ENCODE measurements at regions not wholly inside any gene's neighbourhood (a gene's known extent, or its start where the extent isn't known, plus 50 kb on each side); places are given as distances from the start of the nearest gene placed in this dataset.

GRCh38 chr4:127174616-127175015 is 458.1 kb upstream of the INTU start:
- no peaks in the 10 kb centered on the region for H3K36me3 ChIP-seq
- no peak overlapping the region for H3K4me3 ChIP-seq
- DNase-seq = no peak
- H3K9me3 ChIP-seq = no peaks in the 10 kb centered on the region
- no peaks in the 10 kb centered on the region for H3K27me3 ChIP-seq

- Histone ChIP-seq H3K9me3 (no peaks in the 10 kb centered on the region; the same call in 1 of the 2 replicates), H3K36me3 (no peaks in the 10 kb centered on the region), H3K4me3 (no peak overlapping the region), H3K27me3 (no peaks in the 10 kb centered on the region)
- DNase-seq = no peak
Measured at GRCh38 chr4:127179256-127180087, 453.3 kb upstream of the INTU start.

GRCh38 chr4:127181001-127181400 is 451.8 kb upstream of the INTU start:
- H3K4me3 ChIP-seq = no peak overlapping the region
- H3K9me3 ChIP-seq = no peaks in the 10 kb centered on the region; the same call in 1 of the 2 replicates
- H3K27me3 ChIP-seq = no peaks in the 10 kb centered on the region
- H3K36me3 ChIP-seq = no peaks in the 10 kb centered on the region
- DNase-seq = no peak

- Histone ChIP-seq H3K36me3 (no peaks in the 10 kb centered on the region), H3K27me3 (no peaks in the 10 kb centered on the region), H3K4me3 (no peak overlapping the region), H3K9me3 (no peaks in the 10 kb centered on the region; the same call in 1 of the 2 replicates)
- DNase-seq = no peak
Measured at GRCh38 chr4:127182687-127183086, 450.1 kb upstream of the INTU start.

GRCh38 chr4:127188847-127189246 is 443.9 kb upstream of the INTU start:
- Histone ChIP-seq H3K36me3 (no peaks in the 10 kb centered on the region), H3K4me3 (no peak overlapping the region), H3K27me3 (no peaks in the 10 kb centered on the region), H3K9me3 (no peaks in the 10 kb centered on the region)
- no peak for DNase-seq

GRCh38 chr4:127194281-127194680 is 438.5 kb upstream of the INTU start:
- DNase-seq = no peak
- Histone ChIP-seq H3K9me3 (peaks cover 2% of the 10 kb centered on the region; the same call in 1 of the 2 replicates), H3K4me3 (no peak overlapping the region), H3K27me3 (no peaks in the 10 kb centered on the region), H3K36me3 (no peaks in the 10 kb centered on the region)

- Histone ChIP-seq H3K27me3 (no peaks in the 10 kb centered on the region), H3K9me3 (peaks cover 2% of the 10 kb centered on the region; the same call in 1 of the 2 replicates), H3K36me3 (no peaks in the 10 kb centered on the region), H3K4me3 (no peak overlapping the region)
- DNase-seq = no peak
Measured at GRCh38 chr4:127196655-127197352, 436.0 kb upstream of the INTU start.

- no peaks in the 10 kb centered on the region for H3K27me3 ChIP-seq
- no peak overlapping the region for H3K4me3 ChIP-seq
- DNase-seq = no peak
- no peaks in the 10 kb centered on the region for H3K36me3 ChIP-seq
- peaks cover 2% of the 10 kb centered on the region; the same call in 1 of the 2 replicates for H3K9me3 ChIP-seq
Measured at GRCh38 chr4:127203562-127204200, 429.1 kb upstream of the INTU start.

- Histone ChIP-seq H3K27me3 (no peaks in the 10 kb centered on the region), H3K4me3 (no peak overlapping the region), H3K36me3 (no peaks in the 10 kb centered on the region), H3K9me3 (no peaks in the 10 kb centered on the region)
- no peak for DNase-seq
Measured at GRCh38 chr4:127204322-127204721, 428.4 kb upstream of the INTU start.

- no peak for DNase-seq
- Histone ChIP-seq H3K4me3 (no peak overlapping the region), H3K36me3 (no peaks in the 10 kb centered on the region), H3K27me3 (no peaks in the 10 kb centered on the region), H3K9me3 (no peaks in the 10 kb centered on the region)
Measured at GRCh38 chr4:127209580-127210095, 423.1 kb upstream of the INTU start.

GRCh38 chr4:127210893-127211649 is 421.7 kb upstream of the INTU start:
- Histone ChIP-seq H3K9me3 (no peaks in the 10 kb centered on the region), H3K27me3 (no peaks in the 10 kb centered on the region), H3K36me3 (no peaks in the 10 kb centered on the region), H3K4me3 (no peak overlapping the region)
- DNase-seq = no peak

GRCh38 chr4:127211650-127212560 is 420.9 kb upstream of the INTU start:
- H3K27me3 ChIP-seq = no peaks in the 10 kb centered on the region
- H3K4me3 ChIP-seq = no peak overlapping the region
- H3K36me3 ChIP-seq = no peaks in the 10 kb centered on the region
- H3K9me3 ChIP-seq = no peaks in the 10 kb centered on the region
- DNase-seq = no peak

- no peaks in the 10 kb centered on the region for H3K27me3 ChIP-seq
- no peak overlapping the region for H3K4me3 ChIP-seq
- DNase-seq = no peak
- no peaks in the 10 kb centered on the region for H3K9me3 ChIP-seq
- no peaks in the 10 kb centered on the region for H3K36me3 ChIP-seq
Measured at GRCh38 chr4:127212701-127213100, 420.1 kb upstream of the INTU start.

- no peak for DNase-seq
- H3K4me3 ChIP-seq = no peak overlapping the region
Measured at GRCh38 chr4:127214016-127214415, 418.7 kb upstream of the INTU start.

GRCh38 chr4:127214931-127215330 is 417.8 kb upstream of the INTU start:
- Histone ChIP-seq H3K27me3 (no peaks in the 10 kb centered on the region), H3K4me3 (no peak overlapping the region), H3K9me3 (no peaks in the 10 kb centered on the region), H3K36me3 (no peaks in the 10 kb centered on the region)
- DNase-seq = no peak

More at GRCh38 chr4:127214016-127214415, 418.7 kb upstream of the INTU start:
- H3K36me3 ChIP-seq = no peaks in the 10 kb centered on the region
- no peaks in the 10 kb centered on the region for H3K9me3 ChIP-seq
- no peaks in the 10 kb centered on the region for H3K27me3 ChIP-seq
